LHCN-M2 (cell line): ENCODE measurements at regions not wholly inside any gene's neighbourhood (a gene's known extent, or its start where the extent isn't known, plus 50 kb on each side); places are given as distances from the start of the nearest gene placed in this dataset.
"Not testable (repeated sequence)": the region's sequence is repeated elsewhere in the genome, so short reads cannot be mapped to it uniquely, and the experiment has no call there.

ENCODE experiments used
- DNase-seq: peaks from one replicate; pipeline ENCODE4 v3.0.0-alpha.2; 2012; ENCODE audit warnings: low read depth

DNA sequence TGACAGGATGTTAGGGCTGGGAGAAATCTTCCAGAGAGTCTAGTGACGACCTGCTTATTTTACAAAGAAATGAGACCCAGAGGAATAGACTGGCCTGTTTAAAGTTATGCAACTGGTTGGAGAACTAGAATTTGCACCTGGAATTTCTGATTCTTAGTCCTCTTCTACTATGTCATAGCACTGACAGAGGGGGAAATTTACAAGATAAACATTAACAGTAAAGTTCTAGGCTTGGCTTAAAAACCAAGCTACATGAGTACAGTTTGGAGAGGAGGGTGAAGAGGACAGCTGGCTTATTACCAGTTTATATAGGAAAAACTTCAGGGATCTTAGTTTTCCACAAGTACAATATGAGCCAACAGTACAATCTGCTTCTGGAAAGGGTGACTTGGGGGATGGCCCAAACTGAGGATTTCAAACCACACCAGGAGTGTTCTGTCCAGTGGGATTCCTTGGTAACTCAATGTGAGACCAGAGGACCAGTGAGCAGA lies 269.6 kb downstream of the CD109 start:
- no peak for DNase-seq

GRCh38 chr6:73964241-73964854 lies 268.3 kb downstream of the CD109 start:
- no peak for DNase-seq

DNA sequence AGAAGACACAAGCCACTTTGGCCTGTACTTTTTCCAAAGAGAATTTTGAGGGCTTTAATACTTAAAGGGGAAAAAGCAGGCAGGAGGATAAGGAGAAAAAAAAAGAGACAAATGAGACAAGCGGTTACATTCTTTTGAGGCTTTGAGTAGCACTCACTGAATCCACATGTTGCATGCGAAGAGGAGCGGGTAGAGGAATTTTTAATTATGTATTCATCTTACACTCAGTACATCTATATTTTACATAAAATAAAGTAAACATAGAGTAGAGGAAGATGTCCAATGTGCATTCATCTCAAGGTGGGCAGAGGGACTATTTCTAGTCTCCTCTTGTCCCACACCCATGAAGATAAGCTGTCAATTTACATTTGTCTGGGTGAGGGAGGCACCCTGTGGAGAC lies 266.9 kb downstream of the CD109 start:
- DNase-seq, result no peak

DNA sequence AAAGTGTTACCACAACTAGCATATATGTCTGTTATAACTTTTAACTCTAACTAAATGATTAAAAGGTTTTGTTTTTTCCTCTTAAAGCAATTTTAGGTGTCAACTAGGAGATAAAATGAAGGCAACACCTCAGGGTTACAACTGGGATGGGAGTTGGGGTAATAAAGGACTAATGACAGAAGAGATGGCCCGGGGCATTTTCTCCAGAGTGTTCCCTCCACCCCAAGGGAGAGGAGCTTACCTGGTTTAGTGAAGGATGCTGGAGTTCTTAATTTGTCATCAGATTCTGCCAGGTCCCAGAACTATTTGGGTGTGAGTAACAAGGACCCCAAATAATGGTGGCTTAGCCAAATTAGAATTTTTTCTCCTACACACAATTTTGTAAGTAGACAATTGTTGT lies 260.3 kb downstream of the CD109 start:
- DNase-seq, result no peak

DNA sequence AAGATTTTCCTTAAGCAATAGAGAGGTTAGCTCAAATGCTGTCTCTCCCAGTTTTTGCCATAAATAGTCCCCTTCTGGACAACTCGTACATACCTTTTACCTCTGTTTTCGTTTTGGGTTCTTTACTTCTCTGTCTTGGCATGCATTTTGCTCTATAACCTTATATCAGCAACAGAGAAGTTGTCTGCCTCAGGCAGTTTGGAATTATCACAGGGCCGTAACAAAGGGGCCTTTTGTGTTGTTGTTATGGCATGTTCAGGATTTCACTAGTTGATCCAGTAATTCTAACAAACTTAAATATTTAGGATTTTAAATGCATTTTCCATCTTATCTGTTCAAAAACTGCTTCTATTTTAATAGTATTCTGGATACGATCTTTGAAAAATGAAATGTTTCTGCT lies 259.8 kb downstream of the CD109 start:
- DNase-seq, result no peak

- no peak for DNase-seq
These were observed 258.9 kb downstream of the CD109 start for GRCh38 chr6:73954881-73955280.

GRCh38 chr6:73951183-73951582 lies 255.2 kb downstream of the CD109 start:
- no peak for DNase-seq

- DNase-seq, result no peak
These were observed 248.1 kb downstream of the CD109 start for GRCh38 chr6:73943930-73944652.

- DNase-seq, result peak; percentile 9
These were observed 247.4 kb downstream of the CD109 start for GRCh38 chr6:73943411-73943810.

GRCh38 chr6:73942592-73943186 lies 246.7 kb downstream of the CD109 start:
- DNase-seq, result peak; percentile 32

DNA sequence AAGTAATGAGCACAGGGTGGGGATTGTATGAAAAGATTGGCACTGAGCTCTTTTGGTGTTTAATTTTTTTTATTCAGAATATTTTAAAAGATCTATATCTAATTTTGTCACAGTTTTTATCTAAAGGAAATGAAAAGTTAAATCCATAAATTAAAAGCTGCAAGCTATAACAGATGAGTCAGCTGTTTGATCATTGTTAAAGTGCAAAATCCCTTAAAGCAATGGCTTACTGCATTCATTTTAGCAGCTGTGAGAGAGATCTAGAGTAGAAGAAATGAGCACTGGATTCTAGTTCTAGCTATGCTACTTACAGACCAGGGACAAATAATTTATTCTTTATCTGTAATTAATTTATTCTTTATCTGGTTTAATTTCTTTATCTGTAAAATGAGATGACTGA lies 245.9 kb downstream of the CD109 start:
- DNase-seq, result no peak

DNA sequence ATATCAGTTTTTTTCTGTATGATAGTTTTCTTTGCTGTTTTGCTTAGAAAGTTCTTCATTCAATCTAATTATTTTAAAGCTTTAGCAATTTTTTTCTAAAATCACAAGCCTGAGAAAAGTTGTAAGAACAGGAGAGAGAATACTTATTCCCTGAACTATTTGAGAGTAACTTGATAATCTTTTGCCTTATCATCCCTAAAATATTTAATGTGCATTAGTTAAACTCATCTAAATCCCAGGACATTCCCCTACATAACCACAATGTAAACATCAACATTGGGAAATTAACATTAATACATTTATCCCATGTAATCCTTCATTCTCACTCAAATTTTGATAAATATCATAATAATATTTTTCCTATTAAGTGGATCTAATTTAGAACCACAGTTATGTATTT lies 241.8 kb downstream of the CD109 start:
- no peak for DNase-seq

- no peak for DNase-seq
These were observed 236.9 kb downstream of the CD109 start for GRCh38 chr6:73932866-73933265.

GRCh38 chr6:73929405-73929804 lies 233.4 kb downstream of the CD109 start:
- no peak for DNase-seq

DNA sequence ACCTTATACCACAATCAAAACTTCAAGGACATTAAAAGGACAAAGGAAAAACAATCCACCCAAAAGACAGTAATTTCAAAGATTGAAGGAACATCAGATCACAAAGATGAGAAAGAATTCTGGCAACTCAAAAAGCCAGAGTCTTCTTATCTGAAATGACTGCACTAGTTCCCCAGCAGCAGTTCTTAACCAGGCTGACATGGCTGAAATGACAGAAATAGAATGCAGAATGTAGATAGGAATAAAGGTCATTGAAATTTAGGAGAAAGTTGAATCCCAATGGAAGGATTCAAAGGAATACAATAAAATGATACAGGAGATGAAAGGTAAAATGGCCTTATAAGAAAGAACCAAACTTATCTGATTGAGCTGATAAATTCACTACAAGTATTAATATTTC lies 231.4 kb downstream of the CD109 start:
- no peak for DNase-seq

GRCh38 chr6:73925703-73926102 lies 229.7 kb downstream of the CD109 start:
- DNase-seq, result not testable (repeated sequence)

GRCh38 chr6:73923905-73924485 lies 228.0 kb downstream of the CD109 start:
- DNase-seq, result peak; percentile 8

GRCh38 chr6:73903155-73903554 lies 207.2 kb downstream of the CD109 start:
- DNase-seq, result no peak

- no peak for DNase-seq
These were observed 206.0 kb downstream of the CD109 start for GRCh38 chr6:73901986-73902385.

- DNase-seq, result no peak
These were observed 205.3 kb downstream of the CD109 start for GRCh38 chr6:73901311-73901710.

- DNase-seq, result peak; percentile 32
These were observed 202.6 kb downstream of the CD109 start for GRCh38 chr6:73898599-73898998.

DNA sequence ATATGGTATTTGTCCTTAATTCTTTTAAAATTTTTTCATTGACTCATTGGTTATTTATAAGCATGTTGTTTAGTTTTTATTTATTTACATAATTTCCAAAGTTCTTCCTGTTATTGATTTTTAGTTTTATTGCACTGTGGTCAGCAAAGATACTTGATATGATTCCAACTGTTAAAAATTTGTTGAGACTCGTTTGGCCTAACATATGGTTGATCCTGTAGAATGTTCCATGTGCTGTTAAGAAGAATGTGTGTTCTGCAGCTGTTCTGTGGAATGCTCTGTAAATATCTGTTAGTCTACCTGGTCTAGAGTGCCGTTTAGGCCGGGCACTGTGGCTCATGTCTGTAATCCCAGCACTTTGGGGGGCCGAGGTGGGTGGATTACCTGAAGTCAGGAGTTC lies 197.7 kb downstream of the CD109 start:
- no peak for DNase-seq

DNA sequence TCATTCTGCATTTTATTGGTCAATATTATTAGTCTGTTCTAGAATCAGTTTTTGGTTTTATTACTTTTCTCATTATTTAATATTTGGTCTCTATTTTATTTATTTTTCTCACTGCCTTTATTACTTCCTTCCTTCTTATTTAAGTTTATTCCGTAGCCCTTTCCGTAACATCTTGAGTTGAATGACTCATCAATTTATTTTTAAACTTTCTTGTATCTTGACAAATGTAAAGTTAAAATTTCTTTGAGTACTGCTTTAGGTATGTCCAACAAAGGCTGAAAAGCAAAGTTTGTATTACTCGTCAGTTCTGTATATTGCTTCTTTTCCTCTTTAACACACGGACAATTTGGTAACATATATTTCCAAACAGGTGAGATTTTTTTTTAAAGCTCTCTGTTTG lies 192.0 kb downstream of the CD109 start:
- no peak for DNase-seq
